ENCODE measurements at regions not wholly inside any gene's neighbourhood (a gene's known extent, or its start where the extent isn't known, plus 50 kb on each side); places are given as distances from the start of the nearest gene placed in this dataset.
A peak's percentile ranks its signal among the peaks of the same experiment; 100 is the strongest.
"Not testable (repeated sequence)": the region's sequence is repeated elsewhere in the genome, so short reads cannot be mapped to it uniquely, and the experiment has no call there.

- FAIRE-seq (no peak), DNase-seq (peak in 1 of 2 donors; percentile 74)
- H3K27me3 ChIP-seq (ENCODE audit: control insufficient read depth in 3 of 3, insufficient read depth in 3 of 3, low read length in 3 of 3): no peaks in the 10 kb centered on the region
- H3K4me3 ChIP-seq (ENCODE audit: low read depth in 1 of 3, low read length in 3 of 3): no peak overlapping the region
- no peaks in the 10 kb centered on the region for H3K9me3 ChIP-seq (ENCODE audit: control insufficient read depth in 2 of 2, insufficient read depth in 1 of 2, low read depth in 1 of 2, low read length in 1 of 2)
- peak overlapping the region; percentile 57 to 84 (median 84) for H3K27ac ChIP-seq (ENCODE audit: low read depth in 1 of 3, low read length in 2 of 3)
- 35 to 64% (median 53%) methylated on average over 4 to 5 of the region's 5 CpGs for WGBS, 3 donors
- no peaks in the 10 kb centered on the region for H3K36me3 ChIP-seq (ENCODE audit: control insufficient read depth in 3 of 3, insufficient read depth in 2 of 3, low read depth in 1 of 3, low read length in 3 of 3)
- peaks cover 4 to 29% (median 8%) of the 10 kb centered on the region in 3 donors for H3K4me1 ChIP-seq (ENCODE audit: control insufficient read depth in 3 of 3, insufficient read depth in 2 of 3, low read depth in 1 of 3, low read length in 2 of 3)
Observed at GRCh38 chr1:8239039-8239305, 78.9 kb upstream of the SLC45A1 start.

- WGBS, 3 donors: 59 to 70% (median 66%) methylated on average over 20 of the region's 20 CpGs
- Histone ChIP-seq H3K4me1 (ENCODE audit: control insufficient read depth in 3 of 3, insufficient read depth in 2 of 3, low read depth in 1 of 3, low read length in 2 of 3) (peaks cover 4 to 29% (median 8%) of the 10 kb centered on the region in 3 donors), H3K27ac (ENCODE audit: low read depth in 1 of 3, low read length in 2 of 3) (peak overlapping the region; percentile 59 to 84 (median 84)), H3K4me3 (ENCODE audit: low read depth in 1 of 3, low read length in 3 of 3) (no peak overlapping the region), H3K27me3 (ENCODE audit: control insufficient read depth in 3 of 3, insufficient read depth in 3 of 3, low read length in 3 of 3) (no peaks in the 10 kb centered on the region), H3K36me3 (ENCODE audit: control insufficient read depth in 3 of 3, insufficient read depth in 2 of 3, low read depth in 1 of 3, low read length in 3 of 3) (no peaks in the 10 kb centered on the region), H3K9me3 (ENCODE audit: control insufficient read depth in 2 of 2, insufficient read depth in 1 of 2, low read depth in 1 of 2, low read length in 1 of 2) (no peaks in the 10 kb centered on the region)
- DNase-seq: no peak
- FAIRE-seq: no peak
Observed at GRCh38 chr1:8238141-8239038, 79.5 kb upstream of the SLC45A1 start.

GRCh38 chr1:8232036-8232757, 85.7 kb upstream of the SLC45A1 start:
- WGBS, 3 donors: 40 to 65% (median 56%) methylated on average over 25 of the region's 25 CpGs
- H3K4me1 ChIP-seq (ENCODE audit: control insufficient read depth in 3 of 3, insufficient read depth in 2 of 3, low read depth in 1 of 3, low read length in 2 of 3): peaks cover 0 to 15% (median 0%) of the 10 kb centered on the region in 3 donors
- FAIRE-seq (no peak), DNase-seq (peak; percentile 50 to 77)
- no peaks in the 10 kb centered on the region for H3K27me3 ChIP-seq (ENCODE audit: control insufficient read depth in 3 of 3, insufficient read depth in 3 of 3, low read length in 3 of 3)
- H3K9me3 ChIP-seq (ENCODE audit: control insufficient read depth in 2 of 2, insufficient read depth in 1 of 2, low read depth in 1 of 2, low read length in 1 of 2): peaks cover 0 to 12% of the 10 kb centered on the region in 2 donors
- peak overlapping the region in 2 of 3 donors; percentile 25 to 82 for H3K27ac ChIP-seq (ENCODE audit: low read depth in 1 of 3, low read length in 2 of 3)
- peak overlapping the region in 1 of 3 donors; percentile 3 for H3K4me3 ChIP-seq (ENCODE audit: low read depth in 1 of 3, low read length in 3 of 3)
- H3K36me3 ChIP-seq (ENCODE audit: control insufficient read depth in 3 of 3, insufficient read depth in 2 of 3, low read depth in 1 of 3, low read length in 3 of 3): no peaks in the 10 kb centered on the region

GRCh38 chr1:8230292-8230621, 87.7 kb upstream of the SLC45A1 start:
- DNase-seq: peak; percentile 43 to 68
- Histone ChIP-seq H3K9me3 (ENCODE audit: control insufficient read depth in 2 of 2, insufficient read depth in 1 of 2, low read depth in 1 of 2, low read length in 1 of 2) (peaks cover 0 to 12% of the 10 kb centered on the region in 2 donors), H3K4me3 (ENCODE audit: low read depth in 1 of 3, low read length in 3 of 3) (no peak overlapping the region), H3K27ac (ENCODE audit: low read depth in 1 of 3, low read length in 2 of 3) (peak overlapping the region in 1 of 3 donors; percentile 41), H3K27me3 (ENCODE audit: control insufficient read depth in 3 of 3, insufficient read depth in 3 of 3, low read length in 3 of 3) (no peaks in the 10 kb centered on the region), H3K36me3 (ENCODE audit: control insufficient read depth in 3 of 3, insufficient read depth in 2 of 3, low read depth in 1 of 3, low read length in 3 of 3) (no peaks in the 10 kb centered on the region), H3K4me1 (ENCODE audit: control insufficient read depth in 3 of 3, insufficient read depth in 2 of 3, low read depth in 1 of 3, low read length in 2 of 3) (peaks cover 0 to 15% (median 0%) of the 10 kb centered on the region in 3 donors)
- no peak for FAIRE-seq
- 15 to 56% (median 46%) methylated on average over 7 of the region's 7 CpGs for WGBS, 3 donors

GRCh38 chr1:8228253-8228652, 89.7 kb upstream of the SLC45A1 start:
- FAIRE-seq (no peak), DNase-seq (no peak)
- no peaks in the 10 kb centered on the region for H3K36me3 ChIP-seq (ENCODE audit: control insufficient read depth in 3 of 3, insufficient read depth in 2 of 3, low read depth in 1 of 3, low read length in 3 of 3)
- H3K27me3 ChIP-seq (ENCODE audit: control insufficient read depth in 3 of 3, insufficient read depth in 3 of 3, low read length in 3 of 3): no peaks in the 10 kb centered on the region
- H3K4me1 ChIP-seq (ENCODE audit: control insufficient read depth in 3 of 3, insufficient read depth in 2 of 3, low read depth in 1 of 3, low read length in 2 of 3): peaks cover 0 to 15% (median 0%) of the 10 kb centered on the region in 3 donors
- peaks cover 0 to 12% of the 10 kb centered on the region in 2 donors for H3K9me3 ChIP-seq (ENCODE audit: control insufficient read depth in 2 of 2, insufficient read depth in 1 of 2, low read depth in 1 of 2, low read length in 1 of 2)
- no peak overlapping the region for H3K4me3 ChIP-seq (ENCODE audit: low read depth in 1 of 3, low read length in 3 of 3)
- H3K27ac ChIP-seq (ENCODE audit: low read depth in 1 of 3, low read length in 2 of 3): no peak overlapping the region
- WGBS, 3 donors: 91 to 97% (median 96%) methylated on average over 2 of the region's 2 CpGs

GRCh38 chr1:8227674-8228073, 90.2 kb upstream of the SLC45A1 start:
- H3K4me3 ChIP-seq (ENCODE audit: low read depth in 1 of 3, low read length in 3 of 3); FAIRE-seq: not testable (repeated sequence)
- 90 to 96% (median 94%) methylated on average over 2 of the region's 2 CpGs for WGBS, 3 donors

GRCh38 chr1:8226747-8227146, 91.2 kb upstream of the SLC45A1 start:
- no peak overlapping the region for H3K4me3 ChIP-seq (ENCODE audit: low read depth in 1 of 3, low read length in 3 of 3)
- DNase-seq: no peak
- no peaks in the 10 kb centered on the region for H3K36me3 ChIP-seq (ENCODE audit: control insufficient read depth in 3 of 3, insufficient read depth in 2 of 3, low read depth in 1 of 3, low read length in 3 of 3)
- H3K9me3 ChIP-seq (ENCODE audit: control insufficient read depth in 2 of 2, insufficient read depth in 1 of 2, low read depth in 1 of 2, low read length in 1 of 2): peaks cover 0 to 12% of the 10 kb centered on the region in 2 donors
- FAIRE-seq: no peak
- H3K27me3 ChIP-seq (ENCODE audit: control insufficient read depth in 3 of 3, insufficient read depth in 3 of 3, low read length in 3 of 3): no peaks in the 10 kb centered on the region
- no peak overlapping the region for H3K27ac ChIP-seq (ENCODE audit: low read depth in 1 of 3, low read length in 2 of 3)
- 52 to 59% (median 58%) methylated on average over 5 of the region's 5 CpGs for WGBS, 3 donors
- peaks cover 0 to 4% (median 0%) of the 10 kb centered on the region in 3 donors for H3K4me1 ChIP-seq (ENCODE audit: control insufficient read depth in 3 of 3, insufficient read depth in 2 of 3, low read depth in 1 of 3, low read length in 2 of 3)

More at GRCh38 chr1:8227674-8228073, 90.2 kb upstream of the SLC45A1 start:
- peaks cover 0 to 12% of the 10 kb centered on the region in 2 donors for H3K9me3 ChIP-seq (ENCODE audit: control insufficient read depth in 2 of 2, insufficient read depth in 1 of 2, low read depth in 1 of 2, low read length in 1 of 2)
- H3K27ac ChIP-seq (ENCODE audit: low read depth in 1 of 3, low read length in 2 of 3); H3K27me3 ChIP-seq (ENCODE audit: control insufficient read depth in 3 of 3, insufficient read depth in 3 of 3, low read length in 3 of 3); DNase-seq; H3K36me3 ChIP-seq (ENCODE audit: control insufficient read depth in 3 of 3, insufficient read depth in 2 of 3, low read depth in 1 of 3, low read length in 3 of 3): not testable (repeated sequence)
- H3K4me1 ChIP-seq (ENCODE audit: control insufficient read depth in 3 of 3, insufficient read depth in 2 of 3, low read depth in 1 of 3, low read length in 2 of 3): peaks cover 0 to 12% (median 0%) of the 10 kb centered on the region in 3 donors

- not testable (repeated sequence) for DNase-seq; H3K27me3 ChIP-seq (ENCODE audit: control insufficient read depth in 3 of 3, insufficient read depth in 3 of 3, low read length in 3 of 3); H3K27ac ChIP-seq (ENCODE audit: low read depth in 1 of 3, low read length in 2 of 3); H3K4me3 ChIP-seq (ENCODE audit: low read depth in 1 of 3, low read length in 3 of 3); H3K4me1 ChIP-seq (ENCODE audit: control insufficient read depth in 3 of 3, insufficient read depth in 2 of 3, low read depth in 1 of 3, low read length in 2 of 3); H3K36me3 ChIP-seq (ENCODE audit: control insufficient read depth in 3 of 3, insufficient read depth in 2 of 3, low read depth in 1 of 3, low read length in 3 of 3); FAIRE-seq
- WGBS, 3 donors: 86 to 95% (median 90%) methylated on average over 4 to 5 of the region's 5 CpGs
- peaks cover 0 to 12% of the 10 kb centered on the region in 2 donors for H3K9me3 ChIP-seq (ENCODE audit: control insufficient read depth in 2 of 2, insufficient read depth in 1 of 2, low read depth in 1 of 2, low read length in 1 of 2)
Observed at GRCh38 chr1:8226024-8226423, 91.9 kb upstream of the SLC45A1 start.
